ENCODE measurements at regions not wholly inside any gene's neighbourhood (a gene's known extent, or its start where the extent isn't known, plus 50 kb on each side); places are given as distances from the start of the nearest gene placed in this dataset.

GRCh38 chr2:16260041-16260830 lies 319.9 kb downstream of the MYCN start:
- no peak for DNase-seq (ENCODE audit: low spot score)

GRCh38 chr2:16259010-16259409 lies 318.7 kb downstream of the MYCN start:
- DNase-seq (ENCODE audit: low spot score) = no peak

- no peak for DNase-seq (ENCODE audit: low spot score)
These were observed 318.0 kb downstream of the MYCN start for GRCh38 chr2:16258350-16258749.

GRCh38 chr2:16257322-16258028 lies 317.1 kb downstream of the MYCN start:
- DNase-seq (ENCODE audit: low spot score) = no peak

- no peak for DNase-seq (ENCODE audit: low spot score)
These were observed 316.4 kb downstream of the MYCN start for GRCh38 chr2:16256601-16257321.

GRCh38 chr2:16255120-16255519 lies 314.8 kb downstream of the MYCN start:
- no peak for DNase-seq (ENCODE audit: low spot score)

- no peak for DNase-seq (ENCODE audit: low spot score)
These were observed 314.1 kb downstream of the MYCN start for GRCh38 chr2:16254356-16254965.

- DNase-seq (ENCODE audit: low spot score) = no peak
These were observed 312.9 kb downstream of the MYCN start for GRCh38 chr2:16253291-16253690.

- DNase-seq (ENCODE audit: low spot score) = no peak
These were observed 312.5 kb downstream of the MYCN start for GRCh38 chr2:16252891-16253290.

- no peak for DNase-seq (ENCODE audit: low spot score)
These were observed 311.9 kb downstream of the MYCN start for GRCh38 chr2:16252251-16252650.

GRCh38 chr2:16251511-16252225 lies 311.3 kb downstream of the MYCN start:
- DNase-seq (ENCODE audit: low spot score) = no peak

- DNase-seq (ENCODE audit: low spot score) = no peak
These were observed 310.5 kb downstream of the MYCN start for GRCh38 chr2:16250886-16251285.

- no peak for DNase-seq (ENCODE audit: low spot score)
These were observed 310.1 kb downstream of the MYCN start for GRCh38 chr2:16250466-16250865.

GRCh38 chr2:16250056-16250425 lies 309.7 kb downstream of the MYCN start:
- DNase-seq (ENCODE audit: low spot score) = no peak

- no peak for DNase-seq (ENCODE audit: low spot score)
These were observed 309.1 kb downstream of the MYCN start for GRCh38 chr2:16249246-16250055.

- DNase-seq (ENCODE audit: low spot score) = no peak
These were observed 308.3 kb downstream of the MYCN start for GRCh38 chr2:16248571-16249105.

- no peak for DNase-seq (ENCODE audit: low spot score)
These were observed 307.2 kb downstream of the MYCN start for GRCh38 chr2:16247326-16248122.

- no peak for DNase-seq (ENCODE audit: low spot score)
These were observed 306.6 kb downstream of the MYCN start for GRCh38 chr2:16246911-16247310.

GRCh38 chr2:16246281-16246850 lies 306.0 kb downstream of the MYCN start:
- DNase-seq (ENCODE audit: low spot score) = no peak
